ENCODE measurements at regions not wholly inside any gene's neighbourhood (a gene's known extent, or its start where the extent isn't known, plus 50 kb on each side); places are given as distances from the start of the nearest gene placed in this dataset.
"Not testable (repeated sequence)": the region's sequence is repeated elsewhere in the genome, so short reads cannot be mapped to it uniquely, and the experiment has no call there.

GRCh38 chr1:227508431-227508830 is 54.9 kb upstream of the ZNF678 start:
- TF ChIP-seq POLR2A (IDR thresholded peaks at IDR 0.05) (no peak), CTCF (IDR thresholded peaks at IDR 0.05) (no peak)

GRCh38 chr1:227506490-227507393 is 56.6 kb upstream of the ZNF678 start:
- H3K9me3 ChIP-seq (replicated peaks in 1 of 3); H3K27ac ChIP-seq; H3K4me1 ChIP-seq (replicated peaks in 1 of 2); H3K27me3 ChIP-seq; intact Hi-C loops (cut with DNase I); H3K4me3 ChIP-seq; DNase-seq; H3K36me3 ChIP-seq (replicated peaks in 1 of 2): not testable (repeated sequence)
- 95 to 96% methylated on average over 9 to 11 of the region's 30 CpGs; no CpG with 5 or more reads in 2 of the 4 donors for WGBS, 4 donors

More at GRCh38 chr1:227508431-227508830, 54.9 kb upstream of the ZNF678 start:
- Histone ChIP-seq H3K27me3 (peaks cover 4% of the 10 kb centered on the region), H3K4me3 (no peak overlapping the region), H3K36me3 (replicated peaks in 1 of 2) (no peaks in the 10 kb centered on the region), H3K4me1 (replicated peaks in 1 of 2) (no peaks in the 10 kb centered on the region), H3K27ac (no peak overlapping the region), H3K9me3 (replicated peaks in 1 of 3) (no peaks in the 10 kb centered on the region)
- 85 to 95% (median 86%) methylated on average over 2 of the region's 2 CpGs for WGBS, 4 donors
- no peak for DNase-seq
- intact Hi-C loops (cut with DNase I): no loop called here

GRCh38 chr1:227496045-227496444 is 67.3 kb upstream of the ZNF678 start:
- intact Hi-C loops (cut with DNase I); H3K4me3 ChIP-seq; H3K27me3 ChIP-seq; H3K36me3 ChIP-seq (replicated peaks in 1 of 2); DNase-seq; H3K27ac ChIP-seq; H3K4me1 ChIP-seq (replicated peaks in 1 of 2); H3K9me3 ChIP-seq (replicated peaks in 1 of 3): not testable (repeated sequence)
- 21 to 51% (median 33%) methylated on average over 1 to 2 of the region's 5 CpGs for WGBS, 4 donors

GRCh38 chr1:227493863-227494551 is 69.3 kb upstream of the ZNF678 start:
- H3K27ac ChIP-seq; H3K27me3 ChIP-seq; H3K36me3 ChIP-seq (replicated peaks in 1 of 2); DNase-seq; H3K4me1 ChIP-seq (replicated peaks in 1 of 2); intact Hi-C loops (cut with DNase I); H3K4me3 ChIP-seq; H3K9me3 ChIP-seq (replicated peaks in 1 of 3): not testable (repeated sequence)
- WGBS, 4 donors: 0 to 81% (median 58%) methylated on average over 1 to 2 of the region's 14 CpGs

- 75 to 93% (median 88%) methylated on average over 5 of the region's 5 CpGs for WGBS, 4 donors
- no peak for DNase-seq
- Histone ChIP-seq H3K9me3 (replicated peaks in 1 of 3) (no peaks in the 10 kb centered on the region), H3K4me3 (no peak overlapping the region), H3K27me3 (no peaks in the 10 kb centered on the region), H3K27ac (no peak overlapping the region), H3K36me3 (replicated peaks in 1 of 2) (no peaks in the 10 kb centered on the region), H3K4me1 (replicated peaks in 1 of 2) (no peaks in the 10 kb centered on the region)
- intact Hi-C loops (cut with DNase I): no loop called here
- TF ChIP-seq CTCF (IDR thresholded peaks at IDR 0.05) (no peak), POLR2A (IDR thresholded peaks at IDR 0.05) (no peak)
Measured at GRCh38 chr1:227490478-227490877, 72.9 kb upstream of the ZNF678 start.
